CD4-positive, alpha-beta T cell (primary cell): ENCODE measurements at regions not wholly inside any gene's neighbourhood (a gene's known extent, or its start where the extent isn't known, plus 50 kb on each side); places are given as distances from the start of the nearest gene placed in this dataset.

Source experiments
- ATAC-seq: fragments of 200-7000 bp; cut with Tn5 transposase; one replicate; pipeline ENCODE4 v1.10.0; 2022; ENCODE audit warnings: mild to moderate bottlenecking; ENCODE audit not compliant: poor library complexity
- CTCF ChIA-PET: fragments of 350-600 bp; sonication (Branson Sonifier 250); formaldehyde crosslinking; loops from one replicate; lab custom pipeline; 2021; ENCODE audit warnings: antibody characterized with exemption, inconsistent platforms; lab: Charles Lee
- POLR2A ChIA-PET: fragments of 350-600 bp; sonication (Branson Sonifier 250); formaldehyde crosslinking; loops from one replicate; lab custom pipeline; 2021; ENCODE audit warnings: antibody characterized with exemption, inconsistent platforms; lab: Charles Lee
- DNase-seq, 14 experiments: peaks; one replicate each; pipeline ENCODE4 v3.0.0-alpha.2; 2013 to 2020; ENCODE audit warnings: mixed read lengths in 2 of 14
- H3K27ac ChIP-seq, 2 donors: one replicate each; pipeline versions ENCODE4 v1.5.1 to v1.7.0; 2013; ENCODE audit warnings: low read length in 2 of 2, low read depth in 1 of 2, mild to moderate bottlenecking in 1 of 2
- H3K27me3 ChIP-seq, 2 experiments: 1 replicate in 1 of 2; 2 replicates in 1 of 2; pipeline versions ENCODE4 v1.6.1 to v1.7.0; 2013; ENCODE audit warnings: low read length in 2 of 2, control low read depth in 1 of 2, mild to moderate bottlenecking in 1 of 2, moderate library complexity in 1 of 2; ENCODE audit not compliant: insufficient read depth in 2 of 2, control insufficient read depth in 1 of 2
- H3K36me3 ChIP-seq: one replicate; pipeline ENCODE4 v1.6.1; 2013; ENCODE audit warnings: low read length, control low read depth; ENCODE audit not compliant: insufficient read depth
- H3K4me1 ChIP-seq: one replicate; pipeline ENCODE4 v1.6.1; 2013; ENCODE audit warnings: low read length, control low read depth; ENCODE audit not compliant: insufficient read depth
- H3K4me3 ChIP-seq: one replicate; pipeline ENCODE4 v1.5.1; 2013; ENCODE audit warnings: mild to moderate bottlenecking, low read length, moderate library complexity
- H3K9me3 ChIP-seq, 2 experiments: 1 replicate in 1 of 2; 2 replicates in 1 of 2; pipeline versions ENCODE4 v1.6.1 to v1.7.0; 2013; ENCODE audit warnings: low read length in 2 of 2, mild to moderate bottlenecking in 2 of 2, control low read depth in 1 of 2, moderate library complexity in 1 of 2; ENCODE audit not compliant: control insufficient read depth in 1 of 2, insufficient read depth in 1 of 2
- H3K27ac Mint-ChIP-seq: one replicate; pipeline ENCODE4 v1.8.0; 2020; ENCODE audit warnings: mixed read lengths
- H3K27me3 Mint-ChIP-seq: one replicate; pipeline ENCODE4 v1.8.0; 2021; ENCODE audit warnings: mixed read lengths
- H3K36me3 Mint-ChIP-seq: one replicate; pipeline ENCODE4 v1.8.0; 2021; ENCODE audit warnings: low read depth, mixed read lengths
- H3K4me1 Mint-ChIP-seq: one replicate; pipeline ENCODE4 v1.8.0; 2021; ENCODE audit warnings: low read depth, mixed read lengths
- H3K4me3 Mint-ChIP-seq: one replicate; pipeline ENCODE4 v1.8.0; 2020; ENCODE audit warnings: mild to moderate bottlenecking, mixed read lengths
- H3K9me3 Mint-ChIP-seq: one replicate; pipeline ENCODE4 v1.8.0; 2020; ENCODE audit warnings: mixed read lengths
- intact Hi-C, 2 experiments: fragments of 100-400 bp; cut with DNase I in 1 of 2; cut with micrococcal nuclease in 1 of 2; formaldehyde crosslinking; loops; one replicate each; pipeline versions ENCODE4 v1.15.1 to v1.9.0; 2023 to 2025; cut with DNase I, micrococcal nuclease
- TF ChIP-seq, protein P1 (sequence below): fragments of 200-600 bp; IDR thresholded peaks from one replicate; pipeline ENCODE4 v1.8.0; 2022; ENCODE audit warnings: antibody characterized with exemption, mild to moderate bottlenecking

DNA sequence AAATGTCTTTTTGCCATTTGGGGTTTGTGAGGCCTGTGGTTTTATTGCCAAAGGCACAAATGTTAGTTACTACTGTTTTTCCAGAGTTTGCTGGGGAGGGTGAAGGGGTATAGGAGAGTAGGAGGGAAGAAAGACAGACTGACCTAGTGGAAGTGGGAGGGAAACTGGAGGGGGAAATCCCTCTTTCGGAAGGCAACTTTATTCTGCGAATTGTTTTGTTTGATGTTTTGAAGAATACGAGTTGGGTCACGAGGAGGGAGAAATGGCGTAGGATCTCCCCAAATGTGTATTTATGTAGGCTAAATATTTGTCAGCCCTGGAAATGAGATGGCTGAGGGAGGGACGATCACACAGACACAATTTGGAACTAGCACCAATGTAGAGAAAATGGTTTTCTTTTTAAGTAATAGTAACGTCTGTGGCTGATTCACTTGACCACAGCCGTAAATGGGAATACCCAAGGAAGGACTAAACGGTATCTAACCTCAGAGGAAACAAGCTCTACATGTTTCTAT lies 172.3 kb downstream of the ICOS start:
- ChIA-PET POLR2A (interaction anchor here (1.6 kb wide), 1 partner anchor 69 kb away, joined by 4 read pairs; no protein-coding TSS in a partner anchor), CTCF (interaction anchor here (0.9 to 1.9 kb wide), 3 partner anchors 70 to 1817 kb away, joined by 3 to 6 read pairs (median 3); no protein-coding TSS in a partner anchor)
- H3K27me3 ChIP-seq, result no peaks in the 10 kb centered on the region
- TF ChIP-seq, protein P1, sequence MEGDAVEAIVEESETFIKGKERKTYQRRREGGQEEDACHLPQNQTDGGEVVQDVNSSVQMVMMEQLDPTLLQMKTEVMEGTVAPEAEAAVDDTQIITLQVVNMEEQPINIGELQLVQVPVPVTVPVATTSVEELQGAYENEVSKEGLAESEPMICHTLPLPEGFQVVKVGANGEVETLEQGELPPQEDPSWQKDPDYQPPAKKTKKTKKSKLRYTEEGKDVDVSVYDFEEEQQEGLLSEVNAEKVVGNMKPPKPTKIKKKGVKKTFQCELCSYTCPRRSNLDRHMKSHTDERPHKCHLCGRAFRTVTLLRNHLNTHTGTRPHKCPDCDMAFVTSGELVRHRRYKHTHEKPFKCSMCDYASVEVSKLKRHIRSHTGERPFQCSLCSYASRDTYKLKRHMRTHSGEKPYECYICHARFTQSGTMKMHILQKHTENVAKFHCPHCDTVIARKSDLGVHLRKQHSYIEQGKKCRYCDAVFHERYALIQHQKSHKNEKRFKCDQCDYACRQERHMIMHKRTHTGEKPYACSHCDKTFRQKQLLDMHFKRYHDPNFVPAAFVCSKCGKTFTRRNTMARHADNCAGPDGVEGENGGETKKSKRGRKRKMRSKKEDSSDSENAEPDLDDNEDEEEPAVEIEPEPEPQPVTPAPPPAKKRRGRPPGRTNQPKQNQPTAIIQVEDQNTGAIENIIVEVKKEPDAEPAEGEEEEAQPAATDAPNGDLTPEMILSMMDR, result no peak
- intact Hi-C loops, result loop anchor here (1.0 to 10.0 kb wide), 8 partner anchors 38 to 1839 kb away; no protein-coding TSS in a partner anchor
- ATAC-seq, result peak; percentile 9
- no peaks in the 10 kb centered on the region for H3K27me3 Mint-ChIP-seq
- DNase-seq, result peak in 3 of 14 experiments; percentile 13 to 54 (median 49)
- no peaks in the 10 kb centered on the region for H3K36me3 Mint-ChIP-seq
- H3K9me3 ChIP-seq, result no peaks in the 10 kb centered on the region
- H3K4me1 Mint-ChIP-seq, result peaks cover 57% of the 10 kb centered on the region
- no peak overlapping the region for H3K27ac ChIP-seq
- peak overlapping the region; percentile 23 for H3K4me3 ChIP-seq
- H3K4me1 ChIP-seq, result peaks cover 32% of the 10 kb centered on the region
- no peaks in the 10 kb centered on the region for H3K36me3 ChIP-seq
- no peaks in the 10 kb centered on the region for H3K9me3 Mint-ChIP-seq
- peak overlapping the region; percentile 32 for H3K4me3 Mint-ChIP-seq
- peak overlapping the region; percentile 19 for H3K27ac Mint-ChIP-seq

DNA sequence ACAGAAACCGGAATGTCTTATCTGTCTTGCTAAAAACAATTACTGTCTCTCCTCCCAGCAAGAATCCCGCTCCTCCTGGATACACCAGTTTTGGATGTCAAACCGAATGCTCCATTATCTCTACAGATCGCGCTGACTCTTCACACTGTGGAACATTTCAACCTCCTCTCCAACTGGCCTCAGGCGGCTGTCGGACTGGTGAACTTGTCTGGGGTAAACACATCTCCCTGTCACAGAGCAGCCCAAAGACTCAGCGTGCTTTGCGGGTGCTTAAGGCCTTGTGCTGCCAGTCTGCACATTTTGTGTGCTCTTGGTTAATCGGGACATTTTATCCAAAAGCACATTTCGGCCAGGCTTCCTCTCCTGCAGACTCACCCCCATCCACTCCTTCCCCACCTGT lies 173.1 kb downstream of the ICOS start:
- no peak for ATAC-seq

DNA sequence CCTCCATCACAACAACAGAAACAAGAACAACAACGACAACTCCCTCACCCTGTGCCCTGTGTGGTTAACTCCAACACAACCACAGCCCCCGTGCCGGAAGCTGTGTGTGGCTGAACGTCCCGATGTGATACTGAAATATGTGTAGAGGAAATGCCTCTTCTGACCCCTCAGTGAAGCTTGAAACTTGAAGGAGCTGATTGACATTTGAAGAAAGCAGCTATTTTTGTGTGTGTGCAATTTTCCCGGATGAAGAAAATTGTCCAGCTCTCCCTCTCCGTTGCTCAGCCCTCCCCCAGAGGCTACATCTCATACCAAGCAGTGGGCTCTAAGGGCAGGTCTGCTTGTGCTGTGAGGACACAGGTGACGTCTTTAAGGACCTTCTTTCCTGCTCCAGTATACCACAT lies 173.8 kb downstream of the ICOS start:
- H3K27me3 ChIP-seq, result no peaks in the 10 kb centered on the region
- no peaks in the 10 kb centered on the region for H3K36me3 ChIP-seq
- DNase-seq (peak; percentile 16 to 77 (median 44)), ATAC-seq (peak; percentile 65)
- peak overlapping the region; percentile 75 for H3K4me3 Mint-ChIP-seq
- H3K36me3 Mint-ChIP-seq, result no peaks in the 10 kb centered on the region
- peak overlapping the region; percentile 3 for H3K27ac Mint-ChIP-seq
- H3K4me1 ChIP-seq, result peaks cover 41% of the 10 kb centered on the region
- ChIA-PET POLR2A (interaction anchor here (0.7 to 1.2 kb wide), 2 partner anchors 35 to 67 kb away, joined by 4 to 5 read pairs; no protein-coding TSS in a partner anchor), CTCF (no interaction called here)
- no peaks in the 10 kb centered on the region for H3K9me3 ChIP-seq
- TF ChIP-seq, protein P1, result no peak
- H3K4me1 Mint-ChIP-seq, result peaks cover 72% of the 10 kb centered on the region
- intact Hi-C loops, result no loop called here
- no peaks in the 10 kb centered on the region for H3K9me3 Mint-ChIP-seq
- no peak overlapping the region for H3K27ac ChIP-seq
- H3K27me3 Mint-ChIP-seq, result no peaks in the 10 kb centered on the region
- peak overlapping the region; percentile 40 for H3K4me3 ChIP-seq

More for the DNA sequence above, 173.1 kb downstream of the ICOS start:
- POLR2A ChIA-PET, result interaction anchor here (1.2 to 1.6 kb wide), 2 partner anchors 35 to 69 kb away, joined by 4 to 5 read pairs; no protein-coding TSS in a partner anchor
- intact Hi-C loops, result loop anchor here (5.0 to 10.0 kb wide), 6 partner anchors 38 to 1815 kb away; no protein-coding TSS in a partner anchor
- CTCF ChIA-PET, result interaction anchor here (0.9 kb wide), 1 partner anchor 181 kb away, joined by 3 read pairs; no protein-coding TSS in a partner anchor
- no peaks in the 10 kb centered on the region for H3K36me3 ChIP-seq
- H3K27me3 ChIP-seq, result no peaks in the 10 kb centered on the region
- Mint-ChIP-seq H3K27me3 (no peaks in the 10 kb centered on the region), H3K9me3 (no peaks in the 10 kb centered on the region), H3K4me1 (peaks cover 66% of the 10 kb centered on the region), H3K4me3 (peak overlapping the region; percentile 75), H3K36me3 (no peaks in the 10 kb centered on the region), H3K27ac (peak overlapping the region; percentile 19)
- H3K4me1 ChIP-seq, result peaks cover 38% of the 10 kb centered on the region
- H3K27ac ChIP-seq, result no peak overlapping the region
- H3K4me3 ChIP-seq, result peak overlapping the region; percentile 40
- H3K9me3 ChIP-seq, result no peaks in the 10 kb centered on the region
- TF ChIP-seq, protein P1, result no peak
- DNase-seq, result peak in 3 of 14 experiments; percentile 7 to 20 (median 13)
